ENCODE measurements at regions not wholly inside any gene's neighbourhood (a gene's known extent, or its start where the extent isn't known, plus 50 kb on each side); places are given as distances from the start of the nearest gene placed in this dataset.

- no peak for DNase-seq (ENCODE audit: extremely low spot score)
- CTCF ChIA-PET, result interaction anchor here (1.1 kb wide), 2 partner anchors 14 to 34 kb away, joined by 3 to 6 read pairs; no protein-coding TSS in a partner anchor
- no peak for TF ChIP-seq CTCF (IDR thresholded peaks at IDR 0.05; ENCODE audit: control extremely low read depth, extremely low read depth, low read depth, missing control alignments)
- POLR2A ChIA-PET, result no interaction called here
Observed at GRCh38 chr6:21772884-21773575, 179.5 kb downstream of the SOX4 start.

DNA sequence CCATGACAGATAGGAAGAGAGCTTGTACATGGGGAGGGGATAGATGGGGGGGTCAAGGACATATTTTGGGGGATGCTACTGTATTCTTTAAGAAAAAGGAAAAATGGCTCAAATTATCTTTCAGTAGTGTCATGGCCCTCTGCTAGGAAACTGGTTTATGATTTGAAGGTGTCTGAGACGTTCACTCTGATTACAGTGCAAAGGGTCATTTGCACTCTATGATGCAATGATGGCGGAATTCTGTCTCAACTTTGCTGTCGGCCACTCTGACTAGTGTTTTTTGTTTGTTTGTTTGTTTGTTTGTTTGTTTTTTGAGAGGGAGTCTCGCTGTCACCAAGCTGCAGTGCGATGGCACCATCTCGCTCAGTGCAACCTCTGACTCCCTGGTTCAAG lies 180.0 kb downstream of the SOX4 start:
- CTCF ChIA-PET, result no interaction called here
- POLR2A ChIA-PET, result no interaction called here
- DNase-seq (ENCODE audit: extremely low spot score), result no peak
- no peak for TF ChIP-seq CTCF (IDR thresholded peaks at IDR 0.05; ENCODE audit: control extremely low read depth, extremely low read depth, low read depth, missing control alignments)

DNA sequence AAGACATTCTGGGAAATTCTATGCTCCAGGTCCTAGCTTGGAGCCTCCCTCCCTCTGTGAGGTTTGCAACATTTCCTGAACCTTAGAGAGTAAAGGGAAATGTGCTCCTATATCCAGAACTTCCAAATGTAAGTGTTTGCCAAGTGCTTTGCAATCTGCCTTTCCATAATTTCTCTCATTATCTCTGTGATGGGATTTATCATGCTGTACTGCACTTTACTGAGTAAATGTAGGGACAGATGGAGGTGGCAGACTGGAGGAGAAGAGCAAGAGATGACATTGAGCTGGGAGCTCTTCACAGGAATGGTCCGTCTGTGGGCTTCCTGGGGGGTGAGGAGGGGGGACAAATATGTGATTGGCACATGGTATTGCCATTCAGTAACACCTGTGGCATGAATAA lies 184.3 kb downstream of the SOX4 start:
- TF ChIP-seq CTCF (IDR thresholded peaks at IDR 0.05; ENCODE audit: control extremely low read depth, extremely low read depth, low read depth, missing control alignments), result no peak
- POLR2A ChIA-PET, result no interaction called here
- no peak for DNase-seq (ENCODE audit: extremely low spot score)
- CTCF ChIA-PET, result no interaction called here

- no peak for TF ChIP-seq CTCF (IDR thresholded peaks at IDR 0.05; ENCODE audit: control extremely low read depth, extremely low read depth, low read depth, missing control alignments)
- no peak for DNase-seq (ENCODE audit: extremely low spot score)
- ChIA-PET POLR2A (interaction anchor here (0.6 kb wide), 1 partner anchor 55 kb away, joined by 7 read pairs; no protein-coding TSS in a partner anchor), CTCF (no interaction called here)
Observed at GRCh38 chr6:21780141-21780540, 186.6 kb downstream of the SOX4 start.

DNA sequence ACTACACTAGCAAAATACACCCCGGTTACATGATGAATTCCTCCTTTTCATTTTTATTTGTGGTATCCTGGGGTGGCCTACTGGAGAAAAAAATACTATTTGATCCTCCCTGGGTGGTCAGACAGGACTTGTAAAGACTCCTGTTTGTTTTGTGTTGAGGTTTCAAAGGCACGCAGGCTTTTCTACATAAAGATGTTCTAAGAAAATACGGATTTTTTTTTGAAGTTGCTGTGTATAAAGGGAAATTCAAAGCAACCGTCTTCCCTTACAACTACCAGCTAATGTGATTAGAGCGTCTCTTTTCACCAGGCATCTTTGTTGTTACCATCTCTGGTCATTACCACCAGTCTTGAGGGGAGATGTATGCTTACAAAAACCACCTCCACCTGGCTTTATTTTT lies 187.1 kb downstream of the SOX4 start:
- CTCF ChIA-PET, result no interaction called here
- POLR2A ChIA-PET, result interaction anchor here (0.6 kb wide), 1 partner anchor 56 kb away, joined by 7 read pairs; no protein-coding TSS in a partner anchor
- TF ChIP-seq CTCF (IDR thresholded peaks at IDR 0.05; ENCODE audit: control extremely low read depth, extremely low read depth, low read depth, missing control alignments), result no peak
- no peak for DNase-seq (ENCODE audit: extremely low spot score)

DNA sequence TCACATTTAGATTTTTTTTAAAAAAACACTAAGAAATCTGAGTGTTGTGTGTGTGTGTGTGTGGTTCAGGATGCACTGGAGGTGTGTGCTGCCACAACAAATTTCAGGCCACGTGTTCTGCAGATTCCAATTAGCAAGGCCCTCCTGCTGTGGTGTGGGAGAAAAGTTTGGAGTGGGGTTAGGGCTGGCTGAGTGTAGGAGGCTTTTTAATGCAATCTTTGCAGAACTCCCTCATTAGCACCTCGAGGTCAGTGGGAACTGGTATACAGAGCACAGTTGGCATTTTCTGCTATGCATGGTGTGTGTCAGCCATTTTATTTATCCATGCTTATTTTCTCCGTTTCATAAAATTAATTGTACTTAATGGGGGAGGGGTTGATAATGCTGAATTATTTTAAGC lies 187.6 kb downstream of the SOX4 start:
- CTCF ChIA-PET, result interaction anchor here (2.3 kb wide), 1 partner anchor 21 kb away, joined by 8 read pairs; no protein-coding TSS in a partner anchor
- DNase-seq (ENCODE audit: extremely low spot score), result no peak
- POLR2A ChIA-PET, result no interaction called here
- no peak for TF ChIP-seq CTCF (IDR thresholded peaks at IDR 0.05; ENCODE audit: control extremely low read depth, extremely low read depth, low read depth, missing control alignments)
